NCI-H1092 treated with DMSO at 0.1 percent for 48 hours (cell line): ENCODE measurements at regions not wholly inside any gene's neighbourhood (a gene's known extent, or its start where the extent isn't known, plus 50 kb on each side); places are given as distances from the start of the nearest gene placed in this dataset.

Source experiments
- DNase-seq: peaks from one replicate; lab custom pipeline; 2025; lab: John Stamatoyannopoulos, UW

GRCh38 chr3:107992976-107993684, 97.7 kb downstream of the CD47 start:
- DNase-seq: no peak

GRCh38 chr3:107990926-107991325, 99.9 kb downstream of the CD47 start:
- no peak for DNase-seq

- DNase-seq: no peak
Observed at GRCh38 chr3:107990433-107990832, 100.4 kb downstream of the CD47 start.

- DNase-seq: no peak
Observed at GRCh38 chr3:107989661-107990060, 101.2 kb downstream of the CD47 start.

- DNase-seq: no peak
Observed at GRCh38 chr3:107988460-107989175, 102.2 kb downstream of the CD47 start.

- DNase-seq: no peak
Observed at GRCh38 chr3:107987036-107987939, 103.5 kb downstream of the CD47 start.

- no peak for DNase-seq
Observed at GRCh38 chr3:107986505-107986904, 104.3 kb downstream of the CD47 start.

GRCh38 chr3:107985496-107985895, 105.3 kb downstream of the CD47 start:
- DNase-seq: no peak

GRCh38 chr3:107983247-107983646, 107.6 kb downstream of the CD47 start:
- no peak for DNase-seq

GRCh38 chr3:107982165-107982564, 108.7 kb downstream of the CD47 start:
- no peak for DNase-seq

- DNase-seq: no peak
Observed at GRCh38 chr3:107981471-107982111, 109.2 kb downstream of the CD47 start.

GRCh38 chr3:107979538-107979937, 111.3 kb downstream of the CD47 start:
- DNase-seq: no peak

GRCh38 chr3:107978131-107979055, 112.4 kb downstream of the CD47 start:
- DNase-seq: no peak

- no peak for DNase-seq
Observed at GRCh38 chr3:107977221-107978130, 113.4 kb downstream of the CD47 start.

GRCh38 chr3:107976202-107976800, 114.5 kb downstream of the CD47 start:
- DNase-seq: peak; percentile 45

- no peak for DNase-seq
Observed at GRCh38 chr3:107975529-107976201, 115.2 kb downstream of the CD47 start.

GRCh38 chr3:107973961-107974360, 116.9 kb downstream of the CD47 start:
- DNase-seq: no peak

- no peak for DNase-seq
Observed at GRCh38 chr3:107973152-107973551, 117.7 kb downstream of the CD47 start.
